B cell (primary cell): ENCODE measurements at regions not wholly inside any gene's neighbourhood (a gene's known extent, or its start where the extent isn't known, plus 50 kb on each side); places are given as distances from the start of the nearest gene placed in this dataset.

Experiments used
- ATAC-seq: fragments of 200-7000 bp; cut with Tn5 transposase; one replicate; pipeline ENCODE4 v1.10.0; 2021; ENCODE audit warnings: low read depth, mild to moderate bottlenecking, moderate number of reproducible peaks, moderate library complexity
- CTCF ChIA-PET: fragments of 350-600 bp; sonication (Branson Sonifier 250); formaldehyde crosslinking; loops from one replicate; lab custom pipeline; 2021; ENCODE audit warnings: antibody characterized with exemption, inconsistent platforms; lab: Charles Lee
- POLR2A ChIA-PET: fragments of 350-600 bp; sonication (Branson Sonifier 250); formaldehyde crosslinking; loops from one replicate; lab custom pipeline; 2021; ENCODE audit warnings: antibody characterized with exemption; lab: Charles Lee
- DNase-seq: peaks from one replicate; pipeline ENCODE4 v3.0.0; 2013
- H2AFZ ChIP-seq: 2 replicates; pipeline ENCODE4 v1.6.1; 2012; ENCODE audit warnings: mild to moderate bottlenecking, low read depth, low read length; ENCODE audit not compliant: insufficient read depth, poor library complexity, severe bottlenecking
- H3K27ac ChIP-seq, 2 donors: 1 replicate in 1 of 2; 2 replicates in 1 of 2; pipeline ENCODE4 v1.5.1; 2012 to 2013; ENCODE audit warnings: low read length in 2 of 2, mild to moderate bottlenecking in 2 of 2, moderate library complexity in 1 of 2
- H3K27me3 ChIP-seq, 4 experiments: fragments of 200-600 bp in 1 of 4; sonication (generic) in 1 of 4; replicated peaks in 1 of 4; 1 replicate in 2 of 4; 2 replicates in 2 of 4; pipeline versions ENCODE4 v1.6.1 to v1.7.0; 2013 to 2016; ENCODE audit warnings: low read length in 3 of 4, mild to moderate bottlenecking in 2 of 4, mixed read lengths in 1 of 4, moderate library complexity in 1 of 4; ENCODE audit not compliant: insufficient read depth in 4 of 4, control insufficient read depth in 3 of 4; ENCODE audit errors: control extremely low read depth in 1 of 4
- H3K36me3 ChIP-seq, 2 experiments: replicated peaks in 1 of 2; 1 replicate in 1 of 2; 2 replicates in 1 of 2; pipeline versions ENCODE4 v1.6.1 to v1.7.1; 2013; ENCODE audit warnings: low read length in 1 of 2; ENCODE audit not compliant: insufficient read depth in 2 of 2, control insufficient read depth in 1 of 2; ENCODE audit errors: control extremely low read depth in 1 of 2, extremely low read depth in 1 of 2
- H3K4me1 ChIP-seq, 2 donors: fragments of 200-600 bp in 1 of 2; sonication (generic) in 1 of 2; 1 replicate in 1 of 2; 2 replicates in 1 of 2; pipeline versions ENCODE4 v1.5.1 to v1.6.1; 2013 to 2017; ENCODE audit warnings: low read length in 2 of 2; ENCODE audit not compliant: control insufficient read depth in 2 of 2, insufficient read depth in 2 of 2
- H3K4me2 ChIP-seq: replicated peaks from 2 replicates; pipeline ENCODE3; 2012; ENCODE audit warnings: mild to moderate bottlenecking, low read depth, low read length; ENCODE audit not compliant: poor library complexity, severe bottlenecking
- H3K4me3 ChIP-seq, 5 experiments: fragments of 200-600 bp in 1 of 5; sonication (generic) in 1 of 5; 1 replicate in 3 of 5; 2 replicates in 2 of 5; pipeline versions ENCODE4 v1.5.1 to v1.7.0; 2011 to 2016; ENCODE audit warnings: low read length in 4 of 5, mild to moderate bottlenecking in 4 of 5, low read depth in 2 of 5, control low read depth in 1 of 5, moderate library complexity in 1 of 5; ENCODE audit not compliant: insufficient read depth in 1 of 5; ENCODE audit errors: control extremely low read depth in 1 of 5, extremely low read depth in 1 of 5
- H3K79me2 ChIP-seq: fragments of 200-600 bp; sonication (generic); one replicate; pipeline ENCODE4 v1.6.0; 2016; ENCODE audit warnings: low read length; ENCODE audit not compliant: control insufficient read depth, insufficient read depth
- H3K9ac ChIP-seq: fragments of 200-600 bp; sonication (generic); 2 replicates; pipeline ENCODE4 v1.6.1; 2017; ENCODE audit warnings: mild to moderate bottlenecking, low read length, moderate library complexity
- H3K9me3 ChIP-seq, 3 donors: one replicate each; pipeline versions ENCODE4 v1.6.1 to v1.7.1; 2013; ENCODE audit warnings: low read length in 2 of 3; ENCODE audit not compliant: control insufficient read depth in 2 of 3, insufficient read depth in 1 of 3; ENCODE audit errors: control extremely low read depth in 1 of 3
- H4K20me1 ChIP-seq: 2 replicates; pipeline ENCODE4 v1.6.0; 2012; ENCODE audit warnings: mild to moderate bottlenecking, low read length; ENCODE audit not compliant: insufficient read depth, control insufficient read depth, poor library complexity, severe bottlenecking
- H3K27ac Mint-ChIP-seq: one replicate; pipeline ENCODE4 v1.8.0; 2021; ENCODE audit warnings: mixed read lengths
- H3K27me3 Mint-ChIP-seq: one replicate; pipeline ENCODE4 v1.8.0; 2021; ENCODE audit warnings: mixed read lengths
- H3K4me1 Mint-ChIP-seq: one replicate; pipeline ENCODE4 v1.8.0; 2021; ENCODE audit warnings: mixed read lengths
- H3K4me3 Mint-ChIP-seq: one replicate; pipeline ENCODE4 v1.8.0; 2021; ENCODE audit warnings: mixed read lengths
- H3K9me3 Mint-ChIP-seq: one replicate; pipeline ENCODE4 v1.8.0; 2022; ENCODE audit warnings: mixed read lengths; ENCODE audit not compliant: insufficient read depth
- EZH2 ChIP-seq: IDR thresholded peaks from 2 replicates; pipeline ENCODE4 v1.6.1; 2012; ENCODE audit warnings: borderline replicate concordance, low read depth, mild to moderate bottlenecking, moderate library complexity, low read length; ENCODE audit not compliant: insufficient read depth, poor library complexity, severe bottlenecking
- WGBS: methylation state at CpG from one replicate; pipeline ENCODE4 v1.1.5; 2013; ENCODE audit warnings: missing lambda C conversion rate; ENCODE audit not compliant: insufficient coverage; 5-methylcytosine and 5-hydroxymethylcytosine counted together
- intact Hi-C: fragments of 100-400 bp; cut with micrococcal nuclease; formaldehyde crosslinking; loops from one replicate; pipeline ENCODE4 v1.10.0; 2022
- TF ChIP-seq, protein P1 (sequence below): fragments of 200-600 bp; IDR thresholded peaks from one replicate; pipeline ENCODE4 v1.8.0; 2022; ENCODE audit warnings: antibody characterized with exemption, mild to moderate bottlenecking

DNA sequence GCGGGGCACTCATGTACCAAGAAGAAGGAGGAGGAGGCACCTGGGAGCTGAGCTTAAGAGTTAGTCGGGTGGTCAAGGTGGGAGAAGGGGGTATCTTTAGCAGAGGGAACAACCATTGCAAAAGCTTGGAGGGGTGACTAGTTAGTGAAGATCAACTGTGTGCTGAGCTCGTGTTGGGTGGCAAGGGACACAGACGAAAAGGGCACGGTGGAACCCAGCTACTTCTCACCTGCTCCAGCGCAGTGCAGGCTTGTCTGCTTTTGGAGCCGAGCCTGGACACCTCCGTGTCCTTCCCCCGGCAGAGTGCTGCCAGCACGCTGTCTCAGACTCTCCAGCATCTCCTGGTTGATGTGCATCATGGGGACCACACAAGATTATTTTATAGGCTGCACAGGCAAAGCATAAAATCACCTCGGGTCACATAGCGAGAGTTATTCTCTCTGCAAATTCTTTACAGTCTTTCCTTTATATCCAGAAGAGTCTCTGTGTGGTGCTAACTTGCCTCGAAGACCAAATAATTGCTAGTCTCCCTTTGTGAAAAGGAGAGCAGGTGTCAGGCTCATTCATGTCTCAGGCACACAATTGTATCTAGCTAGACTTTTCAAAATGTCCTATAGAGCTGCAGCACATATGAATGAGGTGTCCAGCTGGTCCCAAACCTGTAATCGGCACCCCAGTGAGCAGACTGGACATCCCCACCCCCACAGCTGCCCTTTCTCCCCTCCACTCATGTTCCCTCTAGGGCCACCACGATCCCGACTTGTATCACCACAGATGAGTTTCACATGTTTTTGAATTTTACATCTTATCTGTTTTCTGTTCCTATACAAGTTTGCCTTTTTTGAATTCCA is 123.4 kb downstream of the CEBPB start:
- POLR2A ChIA-PET, result no interaction called here

More for the DNA sequence above, 123.4 kb downstream of the CEBPB start:
- Mint-ChIP-seq H3K9me3 (peaks cover 3% of the 10 kb centered on the region), H3K4me1 (no peaks in the 10 kb centered on the region), H3K4me3 (no peak overlapping the region), H3K27me3 (peaks cover 49% of the 10 kb centered on the region), H3K27ac (no peak overlapping the region)
- TF ChIP-seq, protein P1, sequence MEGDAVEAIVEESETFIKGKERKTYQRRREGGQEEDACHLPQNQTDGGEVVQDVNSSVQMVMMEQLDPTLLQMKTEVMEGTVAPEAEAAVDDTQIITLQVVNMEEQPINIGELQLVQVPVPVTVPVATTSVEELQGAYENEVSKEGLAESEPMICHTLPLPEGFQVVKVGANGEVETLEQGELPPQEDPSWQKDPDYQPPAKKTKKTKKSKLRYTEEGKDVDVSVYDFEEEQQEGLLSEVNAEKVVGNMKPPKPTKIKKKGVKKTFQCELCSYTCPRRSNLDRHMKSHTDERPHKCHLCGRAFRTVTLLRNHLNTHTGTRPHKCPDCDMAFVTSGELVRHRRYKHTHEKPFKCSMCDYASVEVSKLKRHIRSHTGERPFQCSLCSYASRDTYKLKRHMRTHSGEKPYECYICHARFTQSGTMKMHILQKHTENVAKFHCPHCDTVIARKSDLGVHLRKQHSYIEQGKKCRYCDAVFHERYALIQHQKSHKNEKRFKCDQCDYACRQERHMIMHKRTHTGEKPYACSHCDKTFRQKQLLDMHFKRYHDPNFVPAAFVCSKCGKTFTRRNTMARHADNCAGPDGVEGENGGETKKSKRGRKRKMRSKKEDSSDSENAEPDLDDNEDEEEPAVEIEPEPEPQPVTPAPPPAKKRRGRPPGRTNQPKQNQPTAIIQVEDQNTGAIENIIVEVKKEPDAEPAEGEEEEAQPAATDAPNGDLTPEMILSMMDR, result no peak
- TF ChIP-seq EZH2, result no peak
- peaks cover 0 to 8% (median 0%) of the 10 kb centered on the region in 4 experiments for H3K27me3 ChIP-seq
- CTCF ChIA-PET, result no interaction called here
- no peaks in the 10 kb centered on the region for H3K36me3 ChIP-seq
- WGBS, result 90% methylated on average over 13 of the region's 16 CpGs
- no peak overlapping the region for H2AFZ ChIP-seq
- H3K4me3 ChIP-seq, result no peak overlapping the region
- no peak overlapping the region for H3K27ac ChIP-seq
- no peaks in the 10 kb centered on the region for H4K20me1 ChIP-seq
- H3K79me2 ChIP-seq, result no peaks in the 10 kb centered on the region
- intact Hi-C loops, result no loop called here
- no peak overlapping the region for H3K9ac ChIP-seq
- DNase-seq, result no peak
- no peaks in the 10 kb centered on the region for H3K4me1 ChIP-seq
- no peak overlapping the region for H3K4me2 ChIP-seq
- no peak for ATAC-seq
- no peaks in the 10 kb centered on the region for H3K9me3 ChIP-seq
